Epithelial cell of proximal tubule (primary cell): ENCODE measurements at regions not wholly inside any gene's neighbourhood (a gene's known extent, or its start where the extent isn't known, plus 50 kb on each side); places are given as distances from the start of the nearest gene placed in this dataset.

Source experiments
- DNase-seq: peaks from one replicate; pipeline ENCODE4 v3.0.0-alpha.2; 2011; ENCODE audit warnings: low read depth
- H3K4me3 ChIP-seq: 2 replicates; pipeline ENCODE4 v1.5.1; 2011; ENCODE audit warnings: low read depth, mild to moderate bottlenecking, low read length
- CTCF ChIP-seq: conservative IDR thresholded peaks from 2 replicates; pipeline ENCODE4 v1.5.1; 2012; ENCODE audit warnings: low read depth, mild to moderate bottlenecking, low read length

DNA sequence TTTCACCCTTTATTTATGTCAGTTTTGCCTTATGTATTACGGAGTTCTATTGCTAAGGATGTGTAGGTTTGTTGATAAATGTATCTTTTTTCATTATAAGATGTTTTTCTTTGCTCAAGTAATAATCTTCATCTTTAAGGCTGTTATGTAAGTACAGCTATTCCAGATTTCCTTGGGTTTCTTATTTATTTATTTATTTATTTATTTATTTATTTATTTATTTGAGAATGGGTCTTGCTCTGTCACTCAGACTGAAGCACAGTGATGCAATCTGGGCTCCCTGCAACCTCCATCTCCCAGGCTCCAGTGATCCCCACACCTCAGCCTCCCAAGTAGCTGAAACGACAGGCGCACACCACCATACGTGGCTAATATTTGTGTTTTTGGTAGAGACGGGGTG is 617.0 kb downstream of the SLITRK1 start:
- TF ChIP-seq CTCF: no peak
- DNase-seq: no peak
- no peak overlapping the region for H3K4me3 ChIP-seq

DNA sequence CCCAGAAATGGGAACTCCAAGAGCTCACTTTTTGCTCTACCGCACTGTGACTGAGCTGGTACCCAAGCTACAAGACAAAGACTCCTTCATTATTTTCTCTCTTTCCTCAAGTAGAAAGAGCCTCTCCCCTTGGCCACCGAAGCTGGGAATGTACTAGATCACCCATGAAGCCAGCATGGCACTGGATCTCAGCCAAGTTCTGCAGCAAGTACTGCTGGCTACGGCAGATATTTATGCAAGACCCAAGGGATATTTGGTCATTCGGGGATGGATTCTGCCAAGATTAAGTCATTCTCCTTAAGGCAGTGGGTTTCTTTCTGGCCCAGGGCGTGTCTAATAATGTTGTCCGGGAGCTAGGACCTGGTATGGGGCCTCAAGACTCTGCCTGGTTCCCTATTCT is 633.5 kb downstream of the SLITRK1 start:
- TF ChIP-seq CTCF: no peak
- DNase-seq: no peak
- H3K4me3 ChIP-seq: no peak overlapping the region

DNA sequence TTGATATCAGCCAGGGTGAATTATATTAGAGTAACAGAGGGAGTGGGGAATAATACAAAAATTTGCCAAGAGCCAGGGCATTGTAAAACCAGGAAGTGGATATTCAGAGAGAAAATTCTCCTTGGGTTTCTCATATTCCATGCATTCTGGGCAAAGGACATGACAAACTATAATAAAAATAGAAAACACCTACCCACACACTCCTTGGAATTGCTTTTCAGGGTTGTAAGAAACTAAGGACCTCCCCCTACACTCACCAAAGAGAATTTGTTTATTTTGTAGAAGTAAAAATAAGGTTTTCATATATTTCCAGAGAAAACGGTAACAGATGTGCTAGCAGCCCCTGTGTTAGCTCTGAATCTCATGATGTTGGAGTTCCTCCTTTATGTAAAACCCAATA is 649.6 kb downstream of the SLITRK1 start:
- no peak overlapping the region for H3K4me3 ChIP-seq
- DNase-seq: no peak
- no peak for TF ChIP-seq CTCF

- no peak for TF ChIP-seq CTCF
- no peak for DNase-seq
- H3K4me3 ChIP-seq: no peak overlapping the region
These were observed 652.5 kb downstream of the SLITRK1 start for GRCh38 chr13:83229574-83230305.

DNA sequence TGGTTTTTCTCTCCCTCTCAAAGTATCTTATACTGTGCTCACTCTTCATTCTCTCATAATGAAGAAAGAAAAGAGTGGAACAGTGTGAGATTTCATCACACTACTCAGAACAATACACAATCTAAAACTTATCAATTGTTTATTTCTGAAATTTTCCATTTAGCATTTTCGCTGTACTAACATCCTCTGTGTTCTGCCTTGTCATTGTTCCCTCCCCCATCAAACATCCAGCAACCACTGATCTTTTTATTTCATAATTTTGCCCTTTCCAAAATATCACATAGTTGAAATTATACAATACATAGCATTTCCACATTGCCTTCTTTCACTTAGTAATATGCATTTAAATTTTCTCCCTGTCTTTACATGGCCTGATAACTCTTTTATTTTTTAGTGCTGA is 658.7 kb downstream of the SLITRK1 start:
- no peak overlapping the region for H3K4me3 ChIP-seq
- DNase-seq: no peak
- TF ChIP-seq CTCF: no peak

DNA sequence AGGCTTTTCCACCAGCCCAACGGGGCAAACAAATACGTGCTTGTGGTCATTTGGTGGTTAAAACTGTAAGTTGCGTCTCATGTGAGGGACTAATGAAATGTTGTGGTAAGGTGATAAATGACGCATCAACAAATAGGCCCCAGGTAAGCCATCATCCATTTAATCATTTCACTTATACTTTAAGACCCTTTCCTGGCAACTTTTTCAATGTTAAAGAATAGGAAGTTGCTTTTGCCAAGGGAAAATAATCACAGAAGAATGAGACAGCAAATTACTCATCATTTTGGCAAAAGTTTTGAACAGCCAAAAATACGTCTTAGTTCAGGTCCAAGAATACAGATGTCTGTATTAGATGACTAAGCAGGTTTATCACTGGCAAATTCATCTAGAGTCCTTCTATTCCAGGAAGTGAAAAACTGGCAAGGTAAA is 660.4 kb downstream of the SLITRK1 start:
- no peak overlapping the region for H3K4me3 ChIP-seq
- no peak for DNase-seq
- no peak for TF ChIP-seq CTCF

DNA sequence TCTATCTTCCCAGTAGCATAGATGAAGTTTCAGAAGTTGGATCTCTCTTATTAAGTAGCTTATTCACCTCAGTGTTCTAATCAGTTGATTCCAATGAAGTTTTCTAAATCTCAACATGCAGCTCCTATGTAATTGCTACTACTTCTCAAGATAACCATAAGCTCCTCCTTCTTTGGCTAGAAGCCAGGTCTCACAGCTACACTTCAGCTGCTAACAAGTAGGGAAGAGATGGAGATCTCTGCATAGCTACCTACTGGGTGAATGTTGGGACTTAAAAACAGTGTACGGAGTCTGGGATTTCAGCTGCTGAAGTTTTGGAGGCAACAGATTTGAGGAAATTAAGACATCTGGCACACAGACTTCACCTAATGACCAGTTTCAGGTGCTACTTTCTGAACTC is 661.0 kb downstream of the SLITRK1 start:
- no peak for DNase-seq
- no peak for TF ChIP-seq CTCF
- H3K4me3 ChIP-seq: no peak overlapping the region
